ENCODE measurements at regions not wholly inside any gene's neighbourhood (a gene's known extent, or its start where the extent isn't known, plus 50 kb on each side); places are given as distances from the start of the nearest gene placed in this dataset.
A peak's percentile ranks its signal among the peaks of the same experiment; 100 is the strongest.
"Not testable (repeated sequence)": the region's sequence is repeated elsewhere in the genome, so short reads cannot be mapped to it uniquely, and the experiment has no call there.

- no peak for DNase-seq (ENCODE audit: low spot score)
Measured at GRCh38 chr5:41995193-41995592, 70.1 kb downstream of the FBXO4 start.

- DNase-seq (ENCODE audit: low spot score): no peak
Measured at GRCh38 chr5:42001673-42002072, 76.6 kb downstream of the FBXO4 start.

DNA sequence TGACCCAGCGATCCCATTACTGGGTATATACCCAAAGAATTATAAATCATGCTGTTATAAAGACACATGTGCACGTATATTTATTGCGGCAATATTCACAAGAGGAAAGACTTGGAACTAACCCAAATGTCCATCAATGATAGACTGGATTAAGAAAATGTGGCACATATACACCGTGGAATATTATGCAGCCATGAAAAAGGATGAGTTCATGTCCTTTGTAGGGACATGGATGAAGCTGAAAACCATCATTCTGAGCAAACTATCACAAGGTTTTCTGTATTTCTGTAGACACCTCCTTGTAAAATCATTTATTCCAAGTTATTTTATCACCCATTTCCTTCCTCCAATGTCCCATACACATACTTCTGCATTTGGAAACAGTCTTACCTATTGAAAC is 78.8 kb downstream of the FBXO4 start:
- DNase-seq (ENCODE audit: low spot score): not testable (repeated sequence)

- peak; percentile 11 for DNase-seq (ENCODE audit: low spot score)
Measured at GRCh38 chr5:42005561-42006153, 80.6 kb downstream of the FBXO4 start.

DNA sequence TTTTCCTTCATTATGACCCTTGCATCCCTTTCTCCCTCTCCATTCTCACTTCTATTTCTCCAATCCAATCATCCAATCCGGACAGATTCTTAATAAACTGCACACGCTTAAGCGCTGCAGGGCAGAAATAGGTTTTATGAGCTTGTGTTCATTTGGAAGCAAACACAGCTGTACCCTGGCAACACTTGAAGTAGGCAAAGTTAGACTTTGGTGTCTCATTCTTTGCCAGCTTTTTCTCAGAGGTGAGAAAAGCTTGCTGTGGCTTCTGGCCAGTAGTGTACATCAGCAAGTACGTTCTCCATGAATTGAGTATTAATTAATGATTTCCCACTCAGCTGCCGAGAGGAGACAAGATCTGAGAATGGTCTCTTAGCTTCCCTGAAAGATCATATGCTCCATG is 88.5 kb downstream of the FBXO4 start:
- DNase-seq (ENCODE audit: low spot score): no peak

- DNase-seq (ENCODE audit: low spot score): no peak
Measured at GRCh38 chr5:42015254-42015653, 90.2 kb downstream of the FBXO4 start.

DNA sequence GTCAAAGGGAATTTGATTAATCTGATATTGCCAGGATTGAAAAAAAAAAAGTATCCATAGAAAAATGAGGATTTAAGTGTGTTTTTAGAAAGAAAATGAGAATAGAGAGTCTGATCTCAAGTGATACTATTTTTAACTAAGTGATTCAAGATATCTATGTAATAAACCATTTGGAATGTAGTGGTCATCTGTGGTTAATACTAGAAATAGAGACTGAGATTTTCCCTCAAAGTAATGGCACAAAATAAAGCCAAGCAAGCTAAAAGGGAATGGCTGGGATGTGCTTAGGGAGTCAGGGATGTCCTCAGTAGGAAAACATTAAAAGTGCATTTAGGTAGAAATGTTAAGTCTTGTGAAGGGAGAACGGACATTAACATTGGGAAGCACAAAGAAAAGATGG is 90.6 kb downstream of the FBXO4 start:
- peak; percentile 5 for DNase-seq (ENCODE audit: low spot score)

- DNase-seq (ENCODE audit: low spot score): no peak
Measured at GRCh38 chr5:42020788-42021530, 95.9 kb downstream of the FBXO4 start.

DNA sequence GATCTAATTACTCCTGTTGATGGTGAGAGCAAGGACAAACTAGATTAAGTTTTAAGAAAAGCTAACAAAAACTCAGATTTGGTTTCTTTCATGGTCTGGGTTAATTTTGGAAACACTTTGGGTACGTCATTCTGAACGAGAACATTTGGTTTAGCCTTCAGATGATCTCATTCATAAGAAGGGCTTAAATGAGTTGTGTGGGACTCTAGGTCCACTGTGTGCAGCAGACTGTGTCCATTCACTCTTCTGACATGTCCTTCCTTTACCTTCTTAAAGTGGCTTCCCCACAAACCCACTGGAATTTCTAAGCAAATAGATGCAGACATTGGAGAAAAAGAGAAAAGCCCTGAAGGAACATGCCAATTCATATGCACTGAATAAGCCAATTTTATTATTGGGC is 96.8 kb downstream of the FBXO4 start:
- DNase-seq (ENCODE audit: low spot score): no peak

- no peak for DNase-seq (ENCODE audit: low spot score)
Measured at GRCh38 chr5:42022383-42022972, 97.4 kb downstream of the FBXO4 start.

DNA sequence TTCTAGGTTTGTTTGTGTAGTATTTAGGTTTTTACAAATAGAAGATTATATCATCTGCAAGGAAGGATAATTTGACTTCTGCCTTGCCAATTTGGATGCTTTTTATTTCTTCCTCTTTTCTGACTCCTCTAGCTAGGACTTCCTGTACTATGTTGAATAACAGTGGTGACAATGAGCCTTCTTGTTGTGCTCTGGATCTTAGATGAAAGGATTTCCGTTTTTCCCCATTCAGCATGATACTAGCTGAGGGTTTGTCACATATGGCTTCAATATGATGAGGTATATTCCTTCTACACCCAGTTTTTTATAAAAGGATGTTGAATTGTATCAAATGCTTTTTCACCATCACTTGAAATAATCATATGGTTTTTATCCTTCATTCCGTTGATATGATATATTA is 101.4 kb downstream of the FBXO4 start:
- DNase-seq (ENCODE audit: low spot score): no peak

- DNase-seq (ENCODE audit: low spot score): no peak
Measured at GRCh38 chr5:42032137-42032536, 107.1 kb downstream of the FBXO4 start.

- no peak for DNase-seq (ENCODE audit: low spot score)
Measured at GRCh38 chr5:42035526-42035925, 110.4 kb downstream of the FBXO4 start.

DNA sequence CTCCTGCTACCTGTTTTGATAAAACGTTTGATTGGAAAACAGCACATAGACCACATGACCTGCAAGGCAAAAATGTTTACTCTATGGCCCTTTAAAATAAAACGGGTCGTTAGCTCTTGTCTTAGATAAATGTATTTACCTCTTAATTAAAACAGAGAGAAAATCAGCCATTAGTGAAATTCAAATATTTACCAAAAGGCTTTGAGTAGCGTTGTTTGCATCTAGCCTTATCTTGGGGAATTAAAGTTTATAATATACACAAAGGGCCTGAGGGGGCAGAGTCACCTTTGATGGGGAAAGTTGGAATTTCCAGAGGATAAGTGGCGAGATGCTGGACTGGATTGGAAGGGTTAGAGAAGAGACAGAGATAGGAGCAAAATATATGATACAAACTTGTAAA is 111.3 kb downstream of the FBXO4 start:
- no peak for DNase-seq (ENCODE audit: low spot score)

DNA sequence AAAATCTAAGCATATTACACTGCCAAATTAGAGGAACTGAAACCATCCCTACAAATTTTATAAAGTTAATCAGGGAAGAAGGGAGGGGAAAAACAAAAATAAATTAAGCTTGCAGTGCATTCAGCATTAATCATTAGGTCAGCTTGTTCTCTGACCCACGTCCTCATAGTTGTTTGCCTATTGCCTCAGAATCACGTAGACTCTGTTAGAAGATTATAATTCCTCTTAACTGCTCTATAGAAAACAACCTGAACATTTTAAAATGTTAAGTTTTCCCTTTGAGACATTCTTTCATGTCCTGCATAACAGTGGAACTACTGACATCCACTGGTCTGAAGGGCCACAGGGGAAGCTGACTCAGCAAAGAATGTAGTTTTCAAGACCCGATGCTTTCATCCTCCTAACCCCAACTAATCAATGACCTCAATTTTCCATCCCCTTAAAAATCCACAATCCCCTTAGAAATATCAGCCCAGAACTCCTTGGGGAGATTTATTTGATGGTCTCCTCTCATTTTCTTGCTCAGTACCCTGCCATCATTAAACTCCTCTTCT is 112.4 kb downstream of the FBXO4 start:
- DNase-seq (ENCODE audit: low spot score): no peak

- no peak for DNase-seq (ENCODE audit: low spot score)
Measured at GRCh38 chr5:42043400-42043799, 118.3 kb downstream of the FBXO4 start.

- peak; percentile 36 for DNase-seq (ENCODE audit: low spot score)
Measured at GRCh38 chr5:42057254-42057690, 132.2 kb downstream of the FBXO4 start.

GRCh38 chr5:42059291-42059690 is 134.2 kb downstream of the FBXO4 start:
- no peak for DNase-seq (ENCODE audit: low spot score)

- DNase-seq (ENCODE audit: low spot score): no peak
Measured at GRCh38 chr5:42059778-42060464, 134.8 kb downstream of the FBXO4 start.

DNA sequence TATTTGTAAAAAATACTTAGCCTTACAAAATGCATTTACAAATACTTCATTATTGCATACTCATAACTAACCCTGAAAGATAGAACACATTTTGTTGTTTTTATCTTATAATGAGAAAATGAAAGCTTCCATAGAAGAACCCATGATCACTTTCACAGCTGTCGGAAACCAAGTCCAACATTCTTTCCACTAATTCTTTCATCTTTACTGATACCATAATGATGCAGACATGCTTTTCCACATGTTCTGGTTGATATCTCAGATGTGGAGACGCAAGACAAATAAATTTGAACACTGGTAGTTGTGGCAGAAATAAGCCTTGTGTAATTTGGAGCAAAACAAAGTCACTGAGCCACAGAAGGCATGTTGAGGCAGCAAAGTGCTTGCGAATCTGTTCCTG is 136.0 kb downstream of the FBXO4 start:
- no peak for DNase-seq (ENCODE audit: low spot score)

GRCh38 chr5:42064821-42065220 is 139.7 kb downstream of the FBXO4 start:
- no peak for DNase-seq (ENCODE audit: low spot score)

GRCh38 chr5:42066131-42066530 is 141.1 kb downstream of the FBXO4 start:
- no peak for DNase-seq (ENCODE audit: low spot score)

DNA sequence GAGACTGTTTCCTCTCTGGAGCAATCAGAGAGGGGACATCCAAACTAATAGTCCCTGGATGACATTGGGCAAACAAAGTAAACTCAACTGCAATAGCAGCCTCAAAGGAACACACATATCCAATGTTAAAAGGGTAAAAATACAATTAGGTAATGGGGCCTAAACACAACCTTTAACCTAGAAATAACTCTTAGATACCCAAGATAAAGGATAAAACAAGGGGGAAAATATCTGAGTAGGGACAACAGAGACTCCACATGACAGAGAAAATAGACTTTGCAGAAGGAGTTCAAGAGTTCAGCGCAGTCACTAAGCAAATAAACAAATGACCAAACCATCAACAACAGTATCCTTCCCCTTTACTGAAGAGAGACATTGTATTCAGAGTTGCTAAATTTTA is 149.3 kb downstream of the FBXO4 start:
- DNase-seq (ENCODE audit: low spot score): no peak

Data from AG08396 (cell line).